Hepatocyte (in vitro differentiated cells): ENCODE measurements at regions not wholly inside any gene's neighbourhood (a gene's known extent, or its start where the extent isn't known, plus 50 kb on each side); places are given as distances from the start of the nearest gene placed in this dataset.
"Not testable (repeated sequence)": the region's sequence is repeated elsewhere in the genome, so short reads cannot be mapped to it uniquely, and the experiment has no call there.

Experiments
- DNase-seq: peaks from one replicate; pipeline ENCODE4 v3.0.0-alpha.2; 2016; ENCODE audit warnings: low spot score
- H2AFZ ChIP-seq: fragments of 200-600 bp; sonication (generic); 2 replicates; pipeline ENCODE4 v1.6.0; 2016; ENCODE audit warnings: antibody characterized with exemption, mild to moderate bottlenecking
- H3K27ac ChIP-seq: fragments of 200-600 bp; sonication (generic); 2 replicates; pipeline ENCODE4 v1.5.1; 2016; ENCODE audit warnings: mild to moderate bottlenecking
- H3K27me3 ChIP-seq: fragments of 200-600 bp; sonication (generic); 2 replicates; pipeline ENCODE4 v1.6.1; 2016
- H3K36me3 ChIP-seq: fragments of 200-600 bp; sonication (generic); replicated peaks from 2 replicates; pipeline ENCODE4 v1.5.1; 2016; ENCODE audit warnings: low read depth; ENCODE audit not compliant: insufficient read depth
- H3K4me1 ChIP-seq: fragments of 200-600 bp; sonication (generic); 2 replicates; pipeline ENCODE4 v1.5.1; 2016; ENCODE audit warnings: mild to moderate bottlenecking, moderate library complexity; ENCODE audit not compliant: insufficient read depth
- H3K4me2 ChIP-seq: fragments of 200-600 bp; sonication (generic); 2 replicates; pipeline ENCODE4 v1.6.0; 2016
- H3K4me3 ChIP-seq: fragments of 200-600 bp; sonication (generic); 2 replicates; pipeline ENCODE4 v1.5.1; 2016; ENCODE audit warnings: mild to moderate bottlenecking
- H3K79me2 ChIP-seq: fragments of 200-600 bp; sonication (generic); 2 replicates; pipeline ENCODE4 v1.6.0; 2017; ENCODE audit warnings: mild to moderate bottlenecking
- H3K9me2 ChIP-seq: fragments of 200-600 bp; sonication (generic); replicated peaks from 2 replicates; pipeline ENCODE4 v1.6.0; 2017; ENCODE audit warnings: mild to moderate bottlenecking; ENCODE audit not compliant: insufficient read depth
- H3K9me3 ChIP-seq: fragments of 200-600 bp; sonication (generic); 2 replicates; pipeline ENCODE4 v1.5.1; 2016; ENCODE audit warnings: low read depth, mild to moderate bottlenecking
- H4K20me1 ChIP-seq: fragments of 200-600 bp; sonication (generic); 2 replicates; pipeline ENCODE4 v1.6.0; 2016; ENCODE audit warnings: mild to moderate bottlenecking; ENCODE audit not compliant: insufficient read depth, poor library complexity, severe bottlenecking
- EZH2 ChIP-seq: fragments of 200-600 bp; sonication (generic); IDR thresholded peaks from 2 replicates; pipeline ENCODE4 v1.6.1; 2016; ENCODE audit warnings: antibody characterized with exemption, mild to moderate bottlenecking, borderline replicate concordance
- EZH2phosphoT487 ChIP-seq: fragments of 200-600 bp; sonication (generic); IDR thresholded peaks from one replicate; pipeline ENCODE4 v1.6.1; 2018; ENCODE audit warnings: antibody characterized with exemption, mild to moderate bottlenecking, low read depth, moderate library complexity; ENCODE audit not compliant: unreplicated experiment, severe bottlenecking
- WGBS: methylation state at CpG from one replicate; pipeline ENCODE4 v1.1.6; 2016; ENCODE audit warnings: low lambda C conversion rate; ENCODE audit errors: missing lambda C conversion rate; 5-methylcytosine and 5-hydroxymethylcytosine counted together
- TF ChIP-seq, protein P1 (sequence below): fragments of 200-600 bp; sonication (generic); IDR thresholded peaks from 2 replicates; pipeline ENCODE4 v1.5.1; 2016; ENCODE audit warnings: antibody characterized with exemption, mild to moderate bottlenecking; ENCODE audit not compliant: poor library complexity

DNA sequence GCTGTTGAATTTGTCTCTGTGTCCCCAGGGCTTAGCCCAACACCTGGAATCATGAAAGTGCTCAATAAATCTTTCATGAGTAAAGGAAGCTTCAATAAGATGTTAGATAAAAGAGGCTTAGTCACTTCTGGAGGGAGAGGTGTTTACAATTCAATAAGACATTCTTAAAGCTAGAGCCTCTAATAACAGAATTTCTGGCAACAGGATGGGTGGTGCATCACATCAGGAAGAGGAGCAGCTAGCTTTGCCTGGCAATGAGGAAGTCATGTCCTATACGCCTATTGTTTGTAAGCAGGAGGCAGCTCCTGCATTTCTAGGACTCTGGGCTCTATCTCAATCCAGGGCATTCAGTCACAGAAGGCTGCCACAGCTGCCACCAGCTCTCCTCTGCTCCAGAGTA, 638.5 kb downstream of the EPM2A start:
- H3K27me3 ChIP-seq: no peaks in the 10 kb centered on the region
- no peaks in the 10 kb centered on the region for H3K79me2 ChIP-seq
- no peaks in the 10 kb centered on the region for H3K4me1 ChIP-seq
- TF ChIP-seq, protein P1, sequence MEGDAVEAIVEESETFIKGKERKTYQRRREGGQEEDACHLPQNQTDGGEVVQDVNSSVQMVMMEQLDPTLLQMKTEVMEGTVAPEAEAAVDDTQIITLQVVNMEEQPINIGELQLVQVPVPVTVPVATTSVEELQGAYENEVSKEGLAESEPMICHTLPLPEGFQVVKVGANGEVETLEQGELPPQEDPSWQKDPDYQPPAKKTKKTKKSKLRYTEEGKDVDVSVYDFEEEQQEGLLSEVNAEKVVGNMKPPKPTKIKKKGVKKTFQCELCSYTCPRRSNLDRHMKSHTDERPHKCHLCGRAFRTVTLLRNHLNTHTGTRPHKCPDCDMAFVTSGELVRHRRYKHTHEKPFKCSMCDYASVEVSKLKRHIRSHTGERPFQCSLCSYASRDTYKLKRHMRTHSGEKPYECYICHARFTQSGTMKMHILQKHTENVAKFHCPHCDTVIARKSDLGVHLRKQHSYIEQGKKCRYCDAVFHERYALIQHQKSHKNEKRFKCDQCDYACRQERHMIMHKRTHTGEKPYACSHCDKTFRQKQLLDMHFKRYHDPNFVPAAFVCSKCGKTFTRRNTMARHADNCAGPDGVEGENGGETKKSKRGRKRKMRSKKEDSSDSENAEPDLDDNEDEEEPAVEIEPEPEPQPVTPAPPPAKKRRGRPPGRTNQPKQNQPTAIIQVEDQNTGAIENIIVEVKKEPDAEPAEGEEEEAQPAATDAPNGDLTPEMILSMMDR: no peak
- no peak for TF ChIP-seq EZH2
- TF ChIP-seq EZH2phosphoT487: no peak
- no peaks in the 10 kb centered on the region for H3K36me3 ChIP-seq
- no peaks in the 10 kb centered on the region for H3K9me3 ChIP-seq
- no peak overlapping the region for H3K4me2 ChIP-seq
- no peak overlapping the region for H3K27ac ChIP-seq
- H3K9me2 ChIP-seq: no peaks in the 10 kb centered on the region
- no peaks in the 10 kb centered on the region for H4K20me1 ChIP-seq
- no peak overlapping the region for H2AFZ ChIP-seq
- DNase-seq: no peak
- WGBS: 95% methylated on average over 1 of the region's 1 CpG
- H3K4me3 ChIP-seq: no peak overlapping the region

DNA sequence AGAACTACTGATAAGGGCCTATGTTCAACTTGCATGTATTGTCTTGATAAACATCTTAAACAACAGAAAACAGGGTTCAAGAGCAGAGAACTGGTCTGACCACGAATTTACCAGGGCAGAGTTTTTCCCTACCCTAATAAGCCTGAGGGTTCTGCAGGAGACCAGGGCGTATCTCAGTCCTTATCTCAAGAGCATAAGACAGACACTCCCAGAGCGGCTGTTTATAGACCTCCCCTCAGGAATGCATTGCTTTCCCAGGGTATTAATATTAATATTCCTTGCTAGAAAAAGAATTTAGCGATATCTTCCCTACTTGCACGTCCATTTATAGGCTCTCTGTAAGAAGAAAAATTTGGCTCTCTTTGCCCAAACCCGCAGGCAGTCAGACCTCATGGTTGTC, 637.2 kb downstream of the EPM2A start:
- not testable (repeated sequence) for H4K20me1 ChIP-seq, H3K36me3 ChIP-seq, H2AFZ ChIP-seq, H3K9me3 ChIP-seq, H3K27ac ChIP-seq, H3K9me2 ChIP-seq, H3K4me2 ChIP-seq, DNase-seq, H3K4me3 ChIP-seq, H3K79me2 ChIP-seq, H3K27me3 ChIP-seq, H3K4me1 ChIP-seq
- WGBS: 84% methylated on average over 6 of the region's 6 CpGs

DNA sequence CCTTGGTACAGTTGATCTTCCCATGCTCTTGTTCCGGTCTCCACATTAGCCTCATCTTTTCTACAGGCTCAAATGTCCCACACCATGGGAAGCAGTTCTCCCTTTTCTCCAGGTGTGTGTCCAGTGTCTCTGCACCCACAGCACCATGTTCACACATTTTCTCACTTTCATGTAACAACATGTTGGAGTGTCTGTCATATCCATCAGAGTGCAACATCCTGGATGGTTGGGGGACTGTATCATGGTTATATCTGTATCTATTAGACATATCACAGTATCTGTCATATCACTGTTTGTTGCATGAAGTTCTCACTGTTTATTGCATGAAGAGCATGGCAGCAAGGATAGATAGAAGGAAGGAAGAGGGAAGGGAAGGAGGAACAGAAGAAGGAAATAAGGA, 635.6 kb downstream of the EPM2A start:
- DNase-seq: no peak
- Histone ChIP-seq H2AFZ (no peak overlapping the region), H3K4me3 (no peak overlapping the region), H3K27ac (no peak overlapping the region), H3K27me3 (no peaks in the 10 kb centered on the region), H3K4me1 (no peaks in the 10 kb centered on the region), H3K79me2 (no peaks in the 10 kb centered on the region), H4K20me1 (no peaks in the 10 kb centered on the region), H3K9me2 (no peaks in the 10 kb centered on the region), H3K36me3 (no peaks in the 10 kb centered on the region), H3K9me3 (no peaks in the 10 kb centered on the region), H3K4me2 (no peak overlapping the region)
- TF ChIP-seq, protein P1: no peak
- TF ChIP-seq EZH2 (no peak), EZH2phosphoT487 (no peak)
- 100% methylated on average over 1 of the region's 1 CpG for WGBS

DNA sequence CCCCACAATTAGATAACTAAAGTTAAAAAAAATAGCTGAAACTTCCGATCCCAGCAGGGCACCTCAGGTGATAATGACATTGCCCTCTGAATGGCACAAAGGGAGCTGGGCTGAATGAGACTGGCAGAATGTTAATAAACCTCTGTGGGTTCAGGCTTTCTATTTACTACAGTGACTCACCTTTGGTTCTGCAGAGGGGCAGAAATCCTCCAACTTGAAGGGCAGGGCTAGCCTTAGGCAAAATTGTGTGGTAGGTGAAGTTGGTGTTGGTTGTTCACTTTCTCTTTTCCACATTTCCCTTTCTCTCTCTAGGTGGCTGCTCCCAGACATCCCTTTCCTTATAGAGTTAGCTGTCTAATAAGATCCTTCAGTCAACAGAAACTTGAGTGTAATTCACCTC, 625.2 kb downstream of the EPM2A start:
- WGBS: 82% methylated on average over 1 of the region's 1 CpG
- Histone ChIP-seq H3K4me1 (no peaks in the 10 kb centered on the region), H3K4me2 (no peak overlapping the region), H4K20me1 (no peaks in the 10 kb centered on the region), H3K4me3 (no peak overlapping the region), H3K27me3 (no peaks in the 10 kb centered on the region), H3K79me2 (no peaks in the 10 kb centered on the region), H3K9me3 (no peaks in the 10 kb centered on the region), H3K9me2 (no peaks in the 10 kb centered on the region), H3K27ac (no peak overlapping the region), H2AFZ (no peak overlapping the region), H3K36me3 (no peaks in the 10 kb centered on the region)
- TF ChIP-seq, protein P1: no peak
- TF ChIP-seq EZH2phosphoT487 (no peak), EZH2 (no peak)
- DNase-seq: no peak

DNA sequence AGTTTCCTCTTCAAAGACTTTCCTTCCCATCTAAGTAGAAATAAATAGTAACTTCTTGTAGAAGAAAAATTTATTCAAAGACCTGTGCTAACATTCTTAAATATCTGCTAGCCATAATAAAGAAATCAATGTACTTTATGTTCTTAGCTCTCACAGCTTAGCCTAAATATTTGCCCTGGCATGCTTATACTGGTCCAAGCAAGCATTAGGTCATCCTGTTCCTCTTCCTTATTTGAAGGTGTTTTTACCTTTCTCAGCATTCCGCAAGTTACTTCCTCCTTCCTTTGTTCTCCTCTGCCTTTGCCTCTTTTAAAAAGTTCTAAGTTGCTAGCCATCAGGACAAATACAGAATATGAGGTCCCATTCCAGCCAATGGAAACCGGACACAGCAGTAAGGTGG, 623.9 kb downstream of the EPM2A start:
- H3K4me1 ChIP-seq, H3K36me3 ChIP-seq, H3K9me3 ChIP-seq, H3K27ac ChIP-seq, H3K79me2 ChIP-seq, H2AFZ ChIP-seq, H3K9me2 ChIP-seq, H3K27me3 ChIP-seq, H4K20me1 ChIP-seq, H3K4me2 ChIP-seq, H3K4me3 ChIP-seq, DNase-seq: not testable (repeated sequence)
- 92% methylated on average over 2 of the region's 2 CpGs for WGBS
